Ishikawa (cell line): ENCODE measurements at regions not wholly inside any gene's neighbourhood (a gene's known extent, or its start where the extent isn't known, plus 50 kb on each side); places are given as distances from the start of the nearest gene placed in this dataset.

ENCODE experiments used
- EP300 ChIP-seq: IDR thresholded peaks from 2 replicates; pipeline ENCODE4 v1.6.1; 2012; ENCODE audit warnings: borderline replicate concordance
- FOXM1 ChIP-seq: IDR thresholded peaks from 2 replicates; pipeline ENCODE4 v1.6.1; 2012; ENCODE audit warnings: low read depth, borderline replicate concordance
- MAX ChIP-seq: IDR thresholded peaks from 2 replicates; pipeline ENCODE4 v1.6.1; 2012
- RAD21 ChIP-seq: IDR thresholded peaks from 2 replicates; pipeline ENCODE4 v1.6.1; 2012; ENCODE audit warnings: low read depth
- TAF1 ChIP-seq: IDR thresholded peaks from 2 replicates; pipeline ENCODE4 v1.6.1; 2012; ENCODE audit warnings: low read depth, mild to moderate bottlenecking
- TEAD4 ChIP-seq: IDR thresholded peaks from 2 replicates; pipeline ENCODE4 v1.6.1; 2012

GRCh38 chr5:82738681-82739269 is 338.4 kb downstream of the TMEM167A start:
- no peak for TF ChIP-seq RAD21
- TF ChIP-seq TAF1, result no peak
- TF ChIP-seq MAX, result no peak
- no peak for TF ChIP-seq EP300
- no peak for TF ChIP-seq TEAD4
- no peak for TF ChIP-seq FOXM1
